Calu3 (cell line): ENCODE measurements at regions not wholly inside any gene's neighbourhood (a gene's known extent, or its start where the extent isn't known, plus 50 kb on each side); places are given as distances from the start of the nearest gene placed in this dataset.

Experiments used
- BruUV-seq: library from RNA; stranded (reverse); fragments of 400-500 nt; replicated peaks from 2 replicates; lab custom pipeline; 2021; lab: Mats Ljungman, UMichigan
- CTCF ChIA-PET: fragments of 300-600 bp; sonication (Branson Sonifier 250); formaldehyde crosslinking; loops from one replicate; lab custom pipeline; 2022; ENCODE audit warnings: antibody characterized with exemption; lab: Charles Lee
- DNase-seq: peaks from one replicate; pipeline ENCODE4 v3.0.0; 2022
- H3K27ac Mint-ChIP-seq: one replicate; pipeline ENCODE4 v1.8.0; 2022; ENCODE audit warnings: mixed read lengths; ENCODE audit not compliant: unreplicated experiment
- H3K27me3 Mint-ChIP-seq: one replicate; pipeline ENCODE4 v1.8.0; 2022; ENCODE audit warnings: mixed read lengths; ENCODE audit not compliant: unreplicated experiment
- H3K36me3 Mint-ChIP-seq: one replicate; pipeline ENCODE4 v1.8.0; 2022; ENCODE audit warnings: mild to moderate bottlenecking, moderate library complexity, mixed read lengths; ENCODE audit not compliant: insufficient read depth, unreplicated experiment
- H3K4me1 Mint-ChIP-seq: one replicate; pipeline ENCODE4 v1.8.0; 2022; ENCODE audit warnings: mild to moderate bottlenecking, low read depth, mixed read lengths; ENCODE audit not compliant: unreplicated experiment
- H3K4me3 Mint-ChIP-seq: one replicate; pipeline ENCODE4 v1.8.0; 2022; ENCODE audit warnings: mild to moderate bottlenecking, low read depth, moderate library complexity, mixed read lengths; ENCODE audit not compliant: unreplicated experiment
- H3K9me3 Mint-ChIP-seq: one replicate; pipeline ENCODE4 v1.8.0; 2022; ENCODE audit warnings: low read depth, mixed read lengths; ENCODE audit not compliant: unreplicated experiment
- CTCF ChIP-seq: fragments of 200-600 bp; IDR thresholded peaks from one replicate; pipeline ENCODE4 v1.8.0; 2022; ENCODE audit warnings: antibody characterized with exemption; ENCODE audit not compliant: unreplicated experiment
- intact Hi-C: fragments of 100-400 bp; cut with micrococcal nuclease; formaldehyde crosslinking; loops from one replicate; pipeline ENCODE4 v1.10.0; 2022; ENCODE audit not compliant: unreplicated experiment

- no peaks in the 10 kb centered on the region for H3K36me3 Mint-ChIP-seq
- peaks cover 38% of the 10 kb centered on the region for H3K27me3 Mint-ChIP-seq
- BruUV-seq = no TSS peak
- no peak overlapping the region for H3K4me3 Mint-ChIP-seq
- intact Hi-C loops = loop anchor here (10.0 kb wide), 2 partner anchors 181 to 1001 kb away; no protein-coding TSS in a partner anchor
- CTCF ChIA-PET = interaction anchor here (1.0 to 1.3 kb wide), 2 partner anchors 13 to 15 kb away, joined by 3 read pairs; no protein-coding TSS in a partner anchor
- H3K4me1 Mint-ChIP-seq = peaks cover 17% of the 10 kb centered on the region
- DNase-seq = no peak
- no peak overlapping the region for H3K27ac Mint-ChIP-seq
- H3K9me3 Mint-ChIP-seq = no peaks in the 10 kb centered on the region
- no peak for TF ChIP-seq CTCF
Observed at GRCh38 chr14:100663761-100664052, 63.0 kb upstream of the DLK1 start.

GRCh38 chr14:100664231-100664630 is 62.5 kb upstream of the DLK1 start:
- H3K9me3 Mint-ChIP-seq = no peaks in the 10 kb centered on the region
- CTCF ChIA-PET = no interaction called here
- H3K4me1 Mint-ChIP-seq = peaks cover 17% of the 10 kb centered on the region
- peaks cover 40% of the 10 kb centered on the region for H3K27me3 Mint-ChIP-seq
- no peak for TF ChIP-seq CTCF
- intact Hi-C loops = loop anchor here (10.0 kb wide), 2 partner anchors 181 to 1001 kb away; no protein-coding TSS in a partner anchor
- no peak overlapping the region for H3K4me3 Mint-ChIP-seq
- no peaks in the 10 kb centered on the region for H3K36me3 Mint-ChIP-seq
- no TSS peak for BruUV-seq
- H3K27ac Mint-ChIP-seq = no peak overlapping the region
- DNase-seq = no peak

GRCh38 chr14:100664841-100665510 is 61.7 kb upstream of the DLK1 start:
- Mint-ChIP-seq H3K9me3 (no peaks in the 10 kb centered on the region), H3K36me3 (no peaks in the 10 kb centered on the region), H3K27ac (no peak overlapping the region), H3K27me3 (peaks cover 47% of the 10 kb centered on the region), H3K4me3 (no peak overlapping the region), H3K4me1 (peaks cover 17% of the 10 kb centered on the region)
- CTCF ChIA-PET = interaction anchor here (0.6 kb wide), 1 partner anchor 9 kb away, joined by 3 read pairs; no protein-coding TSS in a partner anchor
- no peak for TF ChIP-seq CTCF
- no peak for DNase-seq
- intact Hi-C loops = loop anchor here (10.0 kb wide), 2 partner anchors 180 to 1000 kb away; no protein-coding TSS in a partner anchor
- no TSS peak for BruUV-seq

DNA sequence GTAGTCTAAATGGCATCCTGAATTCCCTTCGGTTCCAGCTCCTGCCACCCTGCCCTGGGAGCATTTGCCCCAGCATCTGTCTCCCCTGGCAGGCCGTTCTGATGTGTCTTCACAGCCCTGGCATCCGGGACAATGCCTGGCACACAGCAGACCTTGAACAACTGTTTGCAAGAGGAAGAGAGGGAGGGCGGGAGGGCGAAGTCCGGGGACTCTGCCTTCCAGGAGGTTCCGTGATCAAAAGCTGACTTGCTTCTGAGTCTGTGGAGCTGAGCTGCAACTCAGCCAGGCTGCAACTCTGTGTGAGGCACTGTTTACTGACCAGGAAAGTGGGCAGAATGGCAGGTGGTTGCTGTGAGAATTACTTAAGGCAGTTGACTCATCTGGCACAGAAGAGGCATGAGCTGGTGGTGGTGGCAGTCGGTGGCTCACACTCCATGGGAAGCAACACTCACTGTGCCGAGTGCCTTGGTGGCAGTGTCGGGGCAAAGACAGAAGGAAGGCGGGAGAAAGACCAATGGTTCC is 61.1 kb upstream of the DLK1 start:
- Mint-ChIP-seq H3K9me3 (no peaks in the 10 kb centered on the region), H3K36me3 (no peaks in the 10 kb centered on the region), H3K4me3 (no peak overlapping the region), H3K27ac (no peak overlapping the region), H3K27me3 (peaks cover 51% of the 10 kb centered on the region), H3K4me1 (peaks cover 17% of the 10 kb centered on the region)
- BruUV-seq = no TSS peak
- CTCF ChIA-PET = interaction anchor here (0.6 kb wide), 1 partner anchor 9 kb away, joined by 3 read pairs; no protein-coding TSS in a partner anchor
- no peak for TF ChIP-seq CTCF
- intact Hi-C loops = loop anchor here (10.0 kb wide), 2 partner anchors 179 to 999 kb away; no protein-coding TSS in a partner anchor
- DNase-seq = no peak
